NT2/D1 (cell line): ENCODE measurements at regions not wholly inside any gene's neighbourhood (a gene's known extent, or its start where the extent isn't known, plus 50 kb on each side); places are given as distances from the start of the nearest gene placed in this dataset.

Experiments
- DNase-seq: peaks from one replicate; pipeline ENCODE4 v3.0.0-alpha.2; 2011; ENCODE audit warnings: low read depth, low spot score
- H3K27me3 ChIP-seq: 2 replicates; pipeline ENCODE4 v1.6.0; 2011; ENCODE audit warnings: mild to moderate bottlenecking; ENCODE audit not compliant: insufficient read length, insufficient read depth
- H3K36me3 ChIP-seq: 2 replicates; pipeline ENCODE4 v1.6.1; 2011; ENCODE audit warnings: mild to moderate bottlenecking, low read length, mixed read lengths; ENCODE audit not compliant: insufficient read depth, insufficient read length
- H3K4me1 ChIP-seq: 2 replicates; pipeline ENCODE4 v1.5.1; 2011; ENCODE audit not compliant: insufficient read depth, insufficient read length
- H3K4me3 ChIP-seq: 2 replicates; pipeline ENCODE4 v1.5.1; 2011; ENCODE audit warnings: low read depth; ENCODE audit not compliant: insufficient read length
- H3K9ac ChIP-seq: 2 replicates; pipeline ENCODE4 v1.6.0; 2011; ENCODE audit warnings: low read depth; ENCODE audit not compliant: insufficient read length
- H3K9me3 ChIP-seq: 2 replicates; pipeline ENCODE4 v1.5.1; 2011; ENCODE audit warnings: mild to moderate bottlenecking, low read length; ENCODE audit not compliant: insufficient read depth
- SUZ12 ChIP-seq: IDR thresholded peaks from 2 replicates; pipeline ENCODE4 v1.6.1; 2011; ENCODE audit not compliant: insufficient read length, insufficient read depth; ENCODE audit errors: extremely low read depth
- YY1 ChIP-seq: IDR thresholded peaks from 2 replicates; pipeline ENCODE4 v1.6.1; 2011; ENCODE audit not compliant: insufficient read length, insufficient read depth
- ZNF274 ChIP-seq: IDR thresholded peaks from 2 replicates; pipeline ENCODE4 v1.6.1; 2011; ENCODE audit warnings: mild to moderate bottlenecking, low read depth, low read length

DNA sequence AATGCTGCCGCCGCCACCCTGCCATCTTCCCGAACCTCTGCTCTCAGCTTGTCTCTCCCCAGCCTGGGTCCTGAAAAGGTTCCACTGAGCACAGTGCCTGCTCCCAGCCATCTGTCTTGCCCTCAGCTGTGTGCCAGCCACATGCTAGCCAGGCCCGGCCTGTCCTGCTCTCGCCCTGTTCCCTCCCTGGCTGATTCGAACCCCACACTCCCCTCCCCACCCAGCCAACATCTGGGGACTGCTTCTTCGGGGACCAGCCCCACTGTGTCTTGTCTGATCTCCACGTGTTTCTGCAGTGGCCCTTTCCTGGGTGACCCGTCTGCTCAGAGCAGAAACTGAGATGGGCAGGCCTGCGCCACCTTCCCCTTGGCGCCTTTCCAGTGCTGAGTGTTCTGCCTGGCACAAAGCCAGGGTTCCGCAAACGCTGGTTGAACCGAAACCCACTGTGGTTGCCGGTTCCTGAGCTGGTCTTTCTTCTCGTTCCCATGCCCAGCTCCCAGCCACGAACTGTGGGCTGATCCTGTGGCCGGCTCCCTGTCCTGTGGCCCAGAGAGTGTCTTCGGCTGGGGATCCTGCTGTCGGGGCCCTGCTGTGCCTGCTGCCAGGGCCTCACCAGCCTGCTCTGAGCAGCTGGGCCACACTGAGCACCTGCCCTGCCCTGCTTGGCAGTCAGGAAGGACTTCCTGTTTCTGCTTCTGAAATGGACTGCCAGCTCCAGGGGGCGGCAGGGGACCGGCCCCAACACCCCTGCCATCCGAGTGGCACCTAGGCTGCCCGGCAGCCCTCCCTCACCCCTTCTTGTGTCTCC is 62.7 kb upstream of the KLF13 start:
- H3K27me3 ChIP-seq: no peaks in the 10 kb centered on the region
- no peaks in the 10 kb centered on the region for H3K9me3 ChIP-seq
- TF ChIP-seq SUZ12 (no peak), YY1 (no peak), ZNF274 (no peak)
- no peak overlapping the region for H3K4me3 ChIP-seq
- DNase-seq: no peak
- peaks cover 6% of the 10 kb centered on the region for H3K4me1 ChIP-seq
- no peak overlapping the region for H3K9ac ChIP-seq
- no peaks in the 10 kb centered on the region for H3K36me3 ChIP-seq

DNA sequence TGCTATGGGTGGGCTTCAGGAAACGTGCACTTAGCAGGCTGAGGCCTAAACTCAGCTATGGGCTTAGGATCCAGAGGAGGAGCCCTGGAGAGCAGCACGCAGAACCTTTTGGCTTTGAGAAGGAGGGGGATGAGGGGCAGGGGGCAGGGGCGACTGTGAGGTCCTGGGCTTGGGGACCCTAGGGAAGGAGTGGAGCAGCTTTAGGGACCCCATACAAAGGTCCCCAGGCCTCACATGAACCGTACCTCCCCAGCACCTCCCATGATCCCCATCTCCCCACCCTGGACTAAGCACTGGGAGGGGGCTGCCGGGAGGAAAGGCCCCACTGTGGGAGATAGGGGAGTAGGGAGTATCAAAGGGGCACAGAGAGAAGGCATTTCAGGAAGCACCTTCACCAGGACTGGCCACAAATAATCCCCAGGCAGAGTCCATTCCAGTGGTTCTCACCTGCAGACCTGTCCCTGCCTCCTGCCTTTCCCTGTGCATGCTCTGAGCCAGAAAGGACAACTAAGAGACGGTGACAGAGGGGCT is 62.0 kb upstream of the KLF13 start:
- no peaks in the 10 kb centered on the region for H3K27me3 ChIP-seq
- no peak overlapping the region for H3K9ac ChIP-seq
- H3K36me3 ChIP-seq: no peaks in the 10 kb centered on the region
- peaks cover 6% of the 10 kb centered on the region for H3K4me1 ChIP-seq
- no peak for DNase-seq
- H3K4me3 ChIP-seq: no peak overlapping the region
- H3K9me3 ChIP-seq: no peaks in the 10 kb centered on the region
- no peak for TF ChIP-seq YY1
- TF ChIP-seq ZNF274: no peak
- TF ChIP-seq SUZ12: no peak

DNA sequence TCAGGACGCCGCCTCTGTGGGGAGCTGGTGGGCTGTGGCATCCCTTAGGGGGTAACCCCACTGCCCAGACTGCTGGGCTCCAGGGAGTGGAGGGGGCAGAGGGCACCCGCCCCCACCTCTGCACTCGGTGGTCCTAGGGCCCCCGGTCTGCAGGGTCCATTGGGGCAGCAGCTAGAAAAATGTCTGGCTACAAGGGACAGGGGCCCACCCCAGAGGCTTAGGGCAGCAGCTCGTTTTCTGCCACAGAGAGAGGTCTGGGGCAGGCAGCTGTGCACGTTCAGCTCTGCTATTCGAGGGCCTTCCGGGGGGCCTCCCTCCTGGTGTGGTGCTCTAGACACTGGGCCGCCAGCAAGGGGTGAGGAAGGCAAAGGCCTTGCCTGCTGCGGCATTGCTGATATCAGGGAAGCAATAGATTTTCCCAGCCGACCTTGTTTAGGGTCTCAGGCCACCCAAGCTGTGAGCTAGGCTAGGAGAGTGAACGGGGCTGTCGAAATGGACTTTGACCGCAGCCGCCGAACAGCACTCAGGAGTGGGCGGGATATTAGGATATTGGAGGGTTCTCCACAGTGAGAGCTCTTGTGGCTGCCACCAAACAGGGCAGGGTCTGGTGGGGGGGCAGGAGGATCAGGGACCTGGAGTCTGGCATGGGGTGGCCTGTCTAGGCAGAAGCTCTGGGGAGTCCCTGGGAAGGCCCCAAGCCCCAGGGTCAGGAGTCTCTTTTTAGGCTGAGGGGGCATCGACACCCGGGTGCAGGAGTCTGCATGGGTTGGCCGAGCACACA is 61.4 kb upstream of the KLF13 start:
- no peak overlapping the region for H3K4me3 ChIP-seq
- no peak for TF ChIP-seq ZNF274
- no peak for TF ChIP-seq SUZ12
- TF ChIP-seq YY1: no peak
- no peaks in the 10 kb centered on the region for H3K27me3 ChIP-seq
- H3K9me3 ChIP-seq: no peaks in the 10 kb centered on the region
- no peak overlapping the region for H3K9ac ChIP-seq
- H3K4me1 ChIP-seq: peaks cover 6% of the 10 kb centered on the region
- DNase-seq: no peak
- no peaks in the 10 kb centered on the region for H3K36me3 ChIP-seq

DNA sequence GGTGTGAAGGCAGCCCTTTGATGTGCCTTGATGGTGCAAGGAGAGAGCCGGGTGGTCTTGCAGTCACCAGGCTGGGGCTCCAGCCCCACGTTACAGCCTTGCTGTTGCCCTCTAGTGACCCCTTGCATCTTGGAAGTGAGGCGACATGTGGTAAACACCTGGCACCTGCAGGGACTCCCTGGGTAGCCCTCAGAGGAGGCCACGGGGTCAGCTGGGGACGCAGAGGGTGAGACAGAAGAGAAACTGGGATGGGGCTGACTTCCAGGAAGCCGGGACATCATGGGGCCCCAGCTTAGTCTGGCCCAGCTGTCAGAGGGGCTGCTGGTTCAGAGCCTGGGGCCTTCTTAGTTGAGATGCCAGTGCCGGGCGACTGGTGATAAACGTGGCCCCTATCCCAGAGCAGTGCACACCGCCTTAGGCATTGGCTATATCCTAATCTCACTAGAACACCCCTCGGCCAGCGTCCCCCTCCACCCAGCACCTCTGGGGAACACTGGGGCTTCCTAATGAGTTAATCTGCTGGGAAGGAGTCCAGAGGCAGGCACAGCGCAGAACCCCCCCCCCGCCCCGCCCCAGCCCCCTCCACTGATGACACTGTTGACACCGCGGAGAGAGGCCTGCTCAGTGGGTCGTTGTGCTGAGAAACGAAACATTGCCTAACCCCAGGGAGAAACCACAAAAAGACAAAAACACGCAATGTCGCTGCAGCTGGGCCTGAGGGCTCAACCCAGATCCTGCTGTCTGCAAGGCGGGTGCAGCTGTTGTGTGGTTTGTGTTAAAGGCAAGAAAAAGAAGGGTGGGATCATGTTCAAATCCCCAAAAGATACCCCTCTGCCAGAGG is 60.5 kb upstream of the KLF13 start:
- Histone ChIP-seq H3K4me1 (peaks cover 8% of the 10 kb centered on the region), H3K9ac (no peak overlapping the region), H3K27me3 (no peaks in the 10 kb centered on the region), H3K4me3 (no peak overlapping the region), H3K9me3 (no peaks in the 10 kb centered on the region), H3K36me3 (no peaks in the 10 kb centered on the region)
- TF ChIP-seq SUZ12 (no peak), ZNF274 (no peak), YY1 (no peak)
- no peak for DNase-seq

DNA sequence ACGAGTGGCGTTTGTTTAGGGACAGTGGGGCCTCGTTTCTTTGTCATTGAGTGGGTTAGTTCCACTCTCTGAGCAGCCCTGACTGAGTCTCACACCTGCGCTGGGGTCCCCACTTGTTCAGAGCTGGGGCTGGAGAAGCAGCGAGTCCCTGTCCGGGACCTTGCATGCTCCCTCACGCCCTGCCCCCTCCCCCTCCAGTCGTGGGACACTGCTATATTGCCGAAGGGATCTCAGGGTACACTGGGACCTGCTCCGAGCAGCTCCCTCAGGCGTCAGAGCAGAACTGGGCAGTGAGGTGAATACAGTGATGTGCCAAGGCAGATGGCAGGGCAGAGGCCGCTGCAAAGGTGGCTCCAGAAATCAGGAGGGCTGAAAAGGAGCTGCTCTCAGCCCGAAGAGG is 59.9 kb upstream of the KLF13 start:
- H3K4me1 ChIP-seq: peaks cover 8% of the 10 kb centered on the region
- H3K36me3 ChIP-seq: no peaks in the 10 kb centered on the region
- no peak for TF ChIP-seq YY1
- TF ChIP-seq SUZ12: no peak
- TF ChIP-seq ZNF274: no peak
- no peaks in the 10 kb centered on the region for H3K27me3 ChIP-seq
- no peak overlapping the region for H3K4me3 ChIP-seq
- H3K9ac ChIP-seq: no peak overlapping the region
- no peak for DNase-seq
- H3K9me3 ChIP-seq: no peaks in the 10 kb centered on the region

DNA sequence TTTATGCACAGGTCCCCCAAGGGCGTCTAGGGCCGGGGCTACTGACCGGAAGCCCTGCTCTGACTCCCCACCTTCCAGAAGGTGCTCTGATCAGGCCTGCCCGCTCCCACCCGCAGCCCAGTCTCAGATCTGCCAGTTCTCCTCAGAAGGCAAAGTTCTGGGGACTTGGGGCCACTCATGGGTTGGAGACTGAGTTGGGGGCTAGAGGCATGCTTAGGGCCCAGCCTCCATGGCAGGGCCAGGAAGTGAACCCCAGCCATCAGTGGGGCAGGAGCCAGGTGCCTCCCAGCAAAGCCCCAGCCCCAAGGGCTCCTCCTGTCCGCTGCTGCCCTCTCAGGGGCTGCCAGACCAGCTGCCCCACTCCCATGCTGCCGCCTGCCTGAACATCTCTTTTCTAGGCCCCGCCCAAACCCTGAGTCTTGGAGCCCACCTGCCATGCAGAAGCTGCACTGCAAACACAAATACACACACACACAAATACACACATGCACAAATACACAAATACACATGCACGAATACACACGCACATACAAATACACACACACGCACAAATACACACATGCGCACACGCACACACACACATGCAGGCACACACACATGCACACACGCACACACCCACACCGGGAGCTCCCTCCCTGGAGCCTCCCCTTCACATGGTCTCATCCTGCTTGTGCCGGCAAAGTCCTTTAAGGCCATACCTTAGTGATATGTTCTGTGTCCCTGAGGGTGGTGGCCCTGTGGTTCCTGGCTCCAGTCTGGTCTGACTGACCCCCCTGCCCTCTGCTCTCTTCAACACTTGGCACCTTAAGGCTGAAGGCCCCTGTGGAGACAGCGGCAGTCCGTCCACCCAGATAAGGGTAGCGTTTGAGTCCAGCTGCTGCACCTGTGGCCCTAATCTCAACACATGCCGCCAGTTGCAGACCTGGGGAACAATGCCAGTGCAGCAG is 59.2 kb upstream of the KLF13 start:
- H3K4me3 ChIP-seq: no peak overlapping the region
- DNase-seq: no peak
- no peak overlapping the region for H3K9ac ChIP-seq
- H3K36me3 ChIP-seq: no peaks in the 10 kb centered on the region
- peaks cover 8% of the 10 kb centered on the region for H3K4me1 ChIP-seq
- H3K9me3 ChIP-seq: no peaks in the 10 kb centered on the region
- TF ChIP-seq ZNF274 (no peak), SUZ12 (no peak), YY1 (no peak)
- no peaks in the 10 kb centered on the region for H3K27me3 ChIP-seq
